GM08714 (cell line): ENCODE measurements at regions not wholly inside any gene's neighbourhood (a gene's known extent, or its start where the extent isn't known, plus 50 kb on each side); places are given as distances from the start of the nearest gene placed in this dataset.
"Not testable (repeated sequence)": the region's sequence is repeated elsewhere in the genome, so short reads cannot be mapped to it uniquely, and the experiment has no call there.

ENCODE experiments used
- H3K4me3 ChIP-seq: fragments of 200-500 bp; sonication (Bioruptor generic); 2 replicates; pipeline ENCODE4 v1.5.1; 2014; ENCODE audit warnings: mild to moderate bottlenecking, low read length, inconsistent platforms
- ZNF274 ChIP-seq: IDR thresholded peaks from 2 replicates; pipeline ENCODE4 v1.6.1; 2012; ENCODE audit warnings: mild to moderate bottlenecking, low read depth, low read length

DNA sequence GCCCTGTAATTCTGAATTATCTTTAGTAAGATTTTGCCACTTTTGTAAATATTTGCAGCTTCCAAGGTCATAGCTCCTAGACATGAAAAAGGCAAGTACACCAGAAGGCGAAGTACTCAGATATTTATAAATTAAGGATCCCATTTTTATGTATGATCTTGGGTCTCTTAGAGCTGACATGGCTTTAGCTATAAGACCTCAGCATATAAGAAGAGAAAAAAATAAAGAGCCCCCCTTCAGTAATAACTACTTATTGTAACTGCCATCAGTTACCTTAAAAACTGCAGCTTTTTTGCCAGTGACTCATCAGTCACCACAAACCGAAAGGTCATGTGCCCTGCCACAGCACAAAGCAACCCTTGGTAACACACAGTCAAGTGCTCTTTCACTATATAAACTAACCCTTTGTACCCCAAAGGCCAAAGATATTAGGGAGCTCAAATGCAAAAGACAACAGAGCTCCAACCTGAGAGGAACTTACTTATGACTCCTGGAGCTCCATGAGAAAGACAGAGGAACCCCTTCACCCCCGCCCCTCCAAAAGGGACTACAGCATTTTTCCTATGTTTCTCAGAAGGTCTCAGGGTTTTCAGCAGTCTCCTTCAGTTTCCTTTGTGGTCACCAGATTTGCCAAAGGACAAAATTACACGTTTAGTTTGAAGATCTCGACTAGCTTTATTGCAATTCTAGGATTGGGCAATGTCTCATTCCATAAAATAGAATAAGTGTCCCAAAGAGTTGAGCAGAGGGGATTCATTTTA lies 219.8 kb upstream of the DUSP10 start:
- TF ChIP-seq ZNF274 = no peak
- no peak overlapping the region for H3K4me3 ChIP-seq

DNA sequence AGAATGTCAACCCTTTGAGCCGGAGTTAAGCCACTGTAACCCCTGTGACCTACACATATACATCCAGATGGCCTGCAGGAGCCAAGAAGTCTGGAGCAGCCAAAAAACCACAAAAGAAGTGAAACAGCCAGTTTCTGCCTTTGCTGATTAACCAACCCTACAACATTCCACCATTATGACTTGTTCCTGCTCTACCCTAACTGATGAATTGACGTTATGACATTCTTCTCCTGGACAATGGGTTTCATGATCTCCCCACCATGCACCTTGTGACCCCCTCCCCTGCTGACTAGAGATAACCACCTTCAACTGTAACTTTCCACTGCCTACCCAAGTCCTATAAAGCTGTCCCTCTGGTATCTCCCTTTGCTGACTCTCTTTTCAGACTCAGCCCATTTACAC lies 216.3 kb upstream of the DUSP10 start:
- not testable (repeated sequence) for H3K4me3 ChIP-seq

DNA sequence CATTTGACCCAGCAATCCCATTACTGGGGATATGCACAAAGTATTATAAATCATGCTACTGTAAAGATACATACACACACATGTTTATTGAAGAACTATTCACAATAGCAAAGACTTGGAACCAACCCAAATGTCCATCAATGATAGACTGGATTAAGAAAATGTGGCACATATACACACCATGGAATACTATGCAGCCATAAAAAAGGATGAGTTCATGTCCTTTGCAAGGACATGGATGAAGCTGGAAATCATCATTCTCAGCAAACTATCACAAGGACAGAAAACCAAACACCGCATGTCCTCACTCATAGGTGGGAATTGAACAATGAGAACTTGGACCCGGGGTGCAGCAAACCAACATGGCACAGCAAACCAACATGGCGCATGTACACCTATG lies 215.5 kb upstream of the DUSP10 start:
- not testable (repeated sequence) for H3K4me3 ChIP-seq

- no peak overlapping the region for H3K4me3 ChIP-seq
- TF ChIP-seq ZNF274 = no peak
These were observed 208.1 kb upstream of the DUSP10 start for GRCh38 chr1:221949996-221950395.

- no peak for TF ChIP-seq ZNF274
- no peak overlapping the region for H3K4me3 ChIP-seq
These were observed 206.6 kb upstream of the DUSP10 start for GRCh38 chr1:221948459-221948858.

GRCh38 chr1:221947731-221948130 lies 205.8 kb upstream of the DUSP10 start:
- no peak for TF ChIP-seq ZNF274
- no peak overlapping the region for H3K4me3 ChIP-seq

GRCh38 chr1:221946768-221947167 lies 204.9 kb upstream of the DUSP10 start:
- TF ChIP-seq ZNF274 = no peak

DNA sequence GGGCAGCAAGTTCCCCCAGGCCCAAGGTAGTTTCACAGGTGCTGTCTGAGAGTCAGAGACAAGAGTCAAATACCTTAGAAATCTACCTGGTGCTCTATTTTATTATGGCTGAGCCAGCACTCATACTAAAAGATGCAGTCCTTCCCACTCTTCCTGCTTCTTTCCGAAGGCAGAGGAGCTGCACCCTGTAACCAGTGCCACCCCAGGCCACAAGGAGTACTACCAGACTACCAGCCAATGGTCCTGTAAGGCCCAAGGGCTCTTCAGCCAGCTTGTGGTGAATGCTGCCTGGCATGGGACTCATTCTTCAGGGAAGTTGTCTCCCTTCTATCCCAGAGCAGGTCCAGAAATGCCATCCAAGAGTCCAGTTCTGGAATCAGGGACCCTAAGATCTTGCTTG lies 203.8 kb upstream of the DUSP10 start:
- H3K4me3 ChIP-seq = no peak overlapping the region
- no peak for TF ChIP-seq ZNF274

More at GRCh38 chr1:221946768-221947167, 204.9 kb upstream of the DUSP10 start:
- H3K4me3 ChIP-seq = no peak overlapping the region

DNA sequence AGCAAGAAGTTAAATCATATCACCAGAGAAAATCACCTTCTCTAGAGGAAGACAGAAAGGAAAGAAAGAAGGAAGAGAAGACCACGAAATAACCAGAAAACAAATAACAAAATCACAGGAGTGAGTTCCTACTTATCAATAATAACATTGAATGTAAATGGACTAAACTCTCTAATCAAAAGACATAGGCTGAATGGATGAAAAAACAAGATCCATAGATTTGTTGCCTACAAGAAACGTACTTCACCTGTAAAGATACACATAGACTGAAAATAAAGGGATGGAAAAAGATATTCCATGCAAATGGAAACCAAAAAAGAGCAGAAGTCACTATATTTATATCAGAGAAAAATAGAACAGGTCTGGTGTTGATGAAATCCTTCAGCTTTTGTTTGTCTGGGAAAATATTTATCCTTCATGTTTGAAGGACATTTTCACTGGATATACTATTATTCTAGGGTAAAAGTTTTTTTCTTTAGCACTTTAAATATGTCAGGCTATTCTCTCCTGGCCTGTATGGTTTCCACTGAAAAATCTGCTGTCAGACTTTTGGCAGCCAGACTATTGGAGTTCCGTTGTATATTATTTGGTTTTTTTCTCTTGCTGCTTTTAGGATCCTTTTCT lies 202.5 kb upstream of the DUSP10 start:
- no peak overlapping the region for H3K4me3 ChIP-seq
- TF ChIP-seq ZNF274 = no peak

- H3K4me3 ChIP-seq = no peak overlapping the region
- TF ChIP-seq ZNF274 = no peak
These were observed 198.7 kb upstream of the DUSP10 start for GRCh38 chr1:221940631-221941030.

GRCh38 chr1:221939607-221940006 lies 197.7 kb upstream of the DUSP10 start:
- no peak for TF ChIP-seq ZNF274
- no peak overlapping the region for H3K4me3 ChIP-seq

- no peak overlapping the region for H3K4me3 ChIP-seq
- no peak for TF ChIP-seq ZNF274
These were observed 195.5 kb upstream of the DUSP10 start for GRCh38 chr1:221937155-221937953.

- no peak overlapping the region for H3K4me3 ChIP-seq
- TF ChIP-seq ZNF274 = no peak
These were observed 191.9 kb upstream of the DUSP10 start for GRCh38 chr1:221933814-221934213.

DNA sequence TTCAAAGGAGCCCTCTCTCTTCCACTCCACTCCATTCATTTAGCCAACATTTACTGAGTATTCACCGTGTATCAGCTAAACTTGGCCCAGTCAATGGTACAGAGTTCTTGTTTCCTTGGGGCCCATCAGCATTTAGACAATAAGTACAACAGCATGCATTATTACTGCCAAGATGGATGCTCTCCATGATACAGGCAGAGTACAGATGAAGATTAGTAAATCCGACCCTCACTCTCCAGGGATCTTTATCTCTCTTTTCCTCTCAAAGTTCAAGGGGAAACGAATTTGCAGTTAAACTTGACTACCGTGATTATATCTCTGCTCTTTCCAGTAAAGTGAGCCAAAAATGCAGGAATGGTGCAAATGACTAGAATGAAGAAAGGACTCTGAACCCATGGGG lies 184.6 kb upstream of the DUSP10 start:
- H3K4me3 ChIP-seq = no peak overlapping the region
- no peak for TF ChIP-seq ZNF274

GRCh38 chr1:221925947-221926346 lies 184.1 kb upstream of the DUSP10 start:
- H3K4me3 ChIP-seq = no peak overlapping the region
- TF ChIP-seq ZNF274 = no peak
